ENCODE measurements at regions not wholly inside any gene's neighbourhood (a gene's known extent, or its start where the extent isn't known, plus 50 kb on each side); places are given as distances from the start of the nearest gene placed in this dataset.
"Not testable (repeated sequence)": the region's sequence is repeated elsewhere in the genome, so short reads cannot be mapped to it uniquely, and the experiment has no call there.

DNA sequence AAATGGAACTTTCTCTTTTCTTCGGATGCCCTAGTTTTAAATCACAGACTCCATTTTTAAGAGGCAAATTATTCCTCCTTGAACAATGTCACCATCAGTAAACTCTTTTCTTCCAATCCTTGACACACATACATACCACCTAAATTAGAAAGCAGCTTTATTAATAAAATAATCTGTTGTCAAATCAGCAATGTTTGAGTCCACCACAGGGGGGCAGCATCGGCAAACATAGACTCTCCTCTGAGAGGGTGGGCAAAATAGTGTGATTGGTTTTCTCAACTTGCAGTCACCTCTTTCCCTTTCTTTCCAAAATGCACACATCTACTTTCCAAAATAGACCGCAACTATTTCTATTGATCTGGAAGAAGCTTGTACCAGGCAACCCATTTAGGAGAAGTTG is 438.4 kb upstream of the OR4E1 start:
- TF ChIP-seq CTCF (IDR thresholded peaks at IDR 0.05; ENCODE audit: low read depth, low read length) = peak; percentile 13
- DNase-seq (ENCODE audit: extremely low read depth, low read depth) = no peak

GRCh38 chr14:22107753-22108152 is 434.1 kb upstream of the OR4E1 start:
- DNase-seq (ENCODE audit: extremely low read depth, low read depth) = no peak
- TF ChIP-seq CTCF (IDR thresholded peaks at IDR 0.05; ENCODE audit: low read depth, low read length) = no peak

GRCh38 chr14:22106700-22107697 is 433.4 kb upstream of the OR4E1 start:
- no peak for TF ChIP-seq CTCF (IDR thresholded peaks at IDR 0.05; ENCODE audit: low read depth, low read length)
- DNase-seq (ENCODE audit: extremely low read depth, low read depth) = no peak

GRCh38 chr14:22105624-22106006 is 432.0 kb upstream of the OR4E1 start:
- DNase-seq (ENCODE audit: extremely low read depth, low read depth) = no peak
- TF ChIP-seq CTCF (IDR thresholded peaks at IDR 0.05; ENCODE audit: low read depth, low read length) = no peak

DNA sequence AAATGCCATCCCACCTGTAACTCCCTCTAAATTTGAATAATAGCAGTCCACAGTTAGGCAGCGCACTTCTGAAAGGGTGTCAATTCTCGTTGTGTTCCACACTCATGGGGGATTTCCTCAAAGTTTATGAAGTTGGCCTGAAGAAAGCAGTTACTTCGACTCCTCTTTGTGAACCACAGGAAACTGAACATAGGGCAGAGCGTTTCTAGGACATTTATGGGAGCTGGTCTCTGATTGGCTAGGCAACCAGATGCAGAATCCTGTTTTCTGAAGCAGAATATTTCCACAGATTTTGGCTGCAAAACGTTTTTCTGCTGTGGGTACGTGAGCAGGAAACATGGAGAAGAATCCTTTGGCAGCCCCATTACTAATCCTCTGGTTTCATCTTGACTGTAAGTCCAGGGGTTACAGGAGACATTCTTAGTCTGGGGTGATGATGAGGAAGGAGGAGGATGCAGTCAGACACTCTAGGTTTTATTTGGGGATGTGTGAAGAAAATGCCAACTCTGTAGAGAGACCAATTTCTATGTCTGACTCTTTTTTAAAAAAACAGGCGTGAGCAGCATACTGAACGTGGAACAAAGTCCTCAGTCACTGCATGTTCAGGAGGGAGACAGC is 431.5 kb upstream of the OR4E1 start:
- DNase-seq (ENCODE audit: extremely low read depth, low read depth) = no peak
- TF ChIP-seq CTCF (IDR thresholded peaks at IDR 0.05; ENCODE audit: low read depth, low read length) = no peak

- not testable (repeated sequence) for DNase-seq (ENCODE audit: extremely low read depth, low read depth)
These were observed 427.1 kb upstream of the OR4E1 start for GRCh38 chr14:22100764-22101120.

DNA sequence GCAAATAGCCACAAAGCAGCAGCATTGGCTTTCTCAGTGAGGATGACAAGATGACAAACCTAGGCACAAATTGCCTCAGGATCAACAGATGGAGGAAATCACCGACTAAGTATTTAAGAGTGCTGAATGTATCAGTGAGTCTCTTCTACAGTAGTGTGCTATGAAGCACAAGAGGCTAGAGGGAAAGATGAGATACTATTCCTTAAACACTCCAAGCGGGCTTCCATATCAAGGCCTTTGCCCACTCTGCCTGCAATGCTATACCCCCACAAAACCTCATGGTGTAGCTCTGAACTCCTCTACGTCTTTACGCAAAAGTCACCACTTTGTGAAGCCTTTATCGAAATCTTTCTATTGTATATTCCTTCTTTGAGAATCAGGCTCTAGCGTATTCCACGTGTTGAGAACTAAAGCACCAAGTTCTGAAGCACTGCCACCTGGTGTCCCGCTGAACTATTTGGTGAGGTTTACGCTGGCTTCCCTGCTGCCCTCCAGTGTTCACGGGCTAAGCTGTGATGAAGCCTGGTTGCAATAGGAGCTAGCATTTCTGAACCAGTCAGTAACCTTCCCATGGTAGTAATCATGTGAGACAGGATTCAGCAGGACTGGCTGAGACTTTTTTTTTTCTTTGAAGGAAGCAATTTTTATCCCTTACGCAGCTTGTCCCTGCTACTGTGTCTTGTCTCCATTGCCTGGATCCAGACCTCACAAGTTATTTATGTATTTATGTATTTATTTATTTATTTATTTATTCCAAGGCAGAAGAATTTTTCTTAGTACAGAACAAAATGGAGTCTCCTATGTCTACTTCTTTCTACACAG is 426.5 kb upstream of the OR4E1 start:
- DNase-seq (ENCODE audit: extremely low read depth, low read depth) = no peak
- TF ChIP-seq CTCF (IDR thresholded peaks at IDR 0.05; ENCODE audit: low read depth, low read length) = peak; percentile 12

All from AG09319 (cell line).